GM23248 (cell line): ENCODE measurements at regions not wholly inside any gene's neighbourhood (a gene's known extent, or its start where the extent isn't known, plus 50 kb on each side); places are given as distances from the start of the nearest gene placed in this dataset.

Source experiments
- EZH2 ChIP-seq: fragments of 200-600 bp; sonication (generic); IDR thresholded peaks from 2 replicates; pipeline ENCODE4 v1.6.1; 2018; ENCODE audit warnings: antibody characterized with exemption, mild to moderate bottlenecking; ENCODE audit not compliant: insufficient read depth, poor library complexity, severe bottlenecking
- EZH2phosphoT487 ChIP-seq: fragments of 200-600 bp; sonication (generic); IDR thresholded peaks from 2 replicates; pipeline ENCODE4 v1.6.1; 2018; ENCODE audit warnings: antibody characterized with exemption, moderate library complexity, mild to moderate bottlenecking, low read depth; ENCODE audit not compliant: insufficient read depth

DNA sequence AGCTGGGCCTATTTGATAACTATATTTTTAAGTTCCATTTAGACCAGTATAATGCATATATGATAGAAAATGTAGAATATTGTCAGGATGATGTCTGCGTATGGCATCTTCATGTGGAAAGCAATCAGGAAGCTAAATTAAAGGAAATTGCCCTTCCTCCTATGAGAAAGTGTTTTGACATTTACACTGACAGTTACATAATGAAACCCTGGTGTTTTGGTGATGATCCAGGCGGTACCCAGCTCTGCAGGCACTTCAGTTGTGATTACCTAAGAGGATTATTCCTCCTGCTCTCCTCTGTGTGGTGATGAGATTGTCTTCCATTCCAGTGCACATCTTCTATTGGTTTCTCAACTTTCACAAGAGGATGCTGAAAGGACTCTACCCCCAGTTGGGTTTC is 126.5 kb upstream of the MITF start:
- no peak for TF ChIP-seq EZH2
- TF ChIP-seq EZH2phosphoT487 = no peak
